Small intestine (tissue), 7 donors: ENCODE measurements at regions not wholly inside any gene's neighbourhood (a gene's known extent, or its start where the extent isn't known, plus 50 kb on each side); places are given as distances from the start of the nearest gene placed in this dataset.

ENCODE experiments used
- DNase-seq, 2 donors: peaks; one replicate each; pipeline versions ENCODE4 v3.0.0 to v3.0.0-alpha.2; 2013
- FAIRE-seq: peaks from 2 replicates; lab custom pipeline; 2012; peaks lifted over from hg19 to GRCh38; lab: Jason Lieb, UNC
- H3K27ac ChIP-seq, 3 donors: one replicate each; pipeline ENCODE4 v1.5.1; 2013; ENCODE audit warnings: low read length in 2 of 3, mild to moderate bottlenecking in 2 of 3, control low read depth in 1 of 3, inconsistent platforms in 1 of 3, low read depth in 1 of 3, moderate library complexity in 1 of 3
- H3K27me3 ChIP-seq, 3 donors: one replicate each; pipeline ENCODE4 v1.6.1; 2013; ENCODE audit warnings: low read length in 3 of 3, inconsistent platforms in 1 of 3; ENCODE audit not compliant: control insufficient read depth in 3 of 3, insufficient read depth in 3 of 3
- H3K36me3 ChIP-seq, 3 donors: one replicate each; pipeline ENCODE4 v1.6.1; 2013; ENCODE audit warnings: low read length in 3 of 3, inconsistent platforms in 1 of 3, low read depth in 1 of 3, mild to moderate bottlenecking in 1 of 3, moderate library complexity in 1 of 3; ENCODE audit not compliant: control insufficient read depth in 3 of 3, insufficient read depth in 2 of 3
- H3K4me1 ChIP-seq, 3 donors: one replicate each; pipeline ENCODE4 v1.6.1; 2013; ENCODE audit warnings: low read length in 2 of 3, inconsistent platforms in 1 of 3, low read depth in 1 of 3, mild to moderate bottlenecking in 1 of 3, moderate library complexity in 1 of 3; ENCODE audit not compliant: control insufficient read depth in 3 of 3, insufficient read depth in 2 of 3
- H3K4me3 ChIP-seq, 3 donors: one replicate each; pipeline ENCODE4 v1.5.1; 2013; ENCODE audit warnings: low read length in 3 of 3, control low read depth in 1 of 3, inconsistent platforms in 1 of 3, low read depth in 1 of 3, mild to moderate bottlenecking in 1 of 3, moderate library complexity in 1 of 3
- H3K9me3 ChIP-seq, 2 donors: one replicate each; pipeline ENCODE4 v1.6.1; 2013; ENCODE audit warnings: low read depth in 1 of 2, low read length in 1 of 2; ENCODE audit not compliant: control insufficient read depth in 2 of 2, insufficient read depth in 1 of 2
- WGBS, 3 donors: extraction: QIAGEN DNeasy Blood & Tissue Kit; methylation state at CpG; one replicate each; pipeline ENCODE4 v1.1.7; 2013; 5-methylcytosine and 5-hydroxymethylcytosine counted together
- donor health status: healthy with polysubstance abuse.
- donor health status: control.
- donor health status: control.
- donor health status: Bipolar disorder and iron deficiency.
- donor health status: healthy.

GRCh38 chr7:22962775-22963350 lies 51.1 kb downstream of the HYCC1 start:
- no peak overlapping the region for H3K27ac ChIP-seq
- no peak for FAIRE-seq
- no peaks in the 10 kb centered on the region for H3K27me3 ChIP-seq
- no peak for DNase-seq
- no peaks in the 10 kb centered on the region for H3K9me3 ChIP-seq
- H3K4me3 ChIP-seq: no peak overlapping the region
- peaks cover 0 to 3% (median 0%) of the 10 kb centered on the region in 3 donors for H3K36me3 ChIP-seq
- 83 to 99% (median 94%) methylated on average over 3 of the region's 3 CpGs for WGBS, 3 donors
- peaks cover 0 to 3% (median 0%) of the 10 kb centered on the region in 3 donors for H3K4me1 ChIP-seq

GRCh38 chr7:22958742-22959141 lies 55.2 kb downstream of the HYCC1 start:
- peaks cover 0 to 3% (median 0%) of the 10 kb centered on the region in 3 donors for H3K36me3 ChIP-seq
- peaks cover 0 to 3% (median 0%) of the 10 kb centered on the region in 3 donors for H3K4me1 ChIP-seq
- no peak overlapping the region for H3K27ac ChIP-seq
- no peaks in the 10 kb centered on the region for H3K27me3 ChIP-seq
- no peaks in the 10 kb centered on the region for H3K9me3 ChIP-seq
- no peak overlapping the region for H3K4me3 ChIP-seq
- FAIRE-seq (no peak), DNase-seq (no peak)
- 89 to 100% (median 96%) methylated on average over 1 of the region's 1 CpG for WGBS, 3 donors

GRCh38 chr7:22954251-22954650 lies 59.7 kb downstream of the HYCC1 start:
- H3K36me3 ChIP-seq: no peaks in the 10 kb centered on the region
- DNase-seq: no peak
- no peak for FAIRE-seq

GRCh38 chr7:22952306-22953015 lies 61.5 kb downstream of the HYCC1 start:
- DNase-seq: peak in 1 of 2 donors; percentile 33
- no peak for FAIRE-seq
- no peak overlapping the region for H3K27ac ChIP-seq
- peaks cover 0 to 6% (median 4%) of the 10 kb centered on the region in 3 donors for H3K4me1 ChIP-seq
- H3K27me3 ChIP-seq: no peaks in the 10 kb centered on the region
- no peaks in the 10 kb centered on the region for H3K36me3 ChIP-seq
- no peak overlapping the region for H3K4me3 ChIP-seq
- no peaks in the 10 kb centered on the region for H3K9me3 ChIP-seq
- 83 to 89% (median 89%) methylated on average over 4 of the region's 4 CpGs for WGBS, 3 donors

More at GRCh38 chr7:22954251-22954650, 59.7 kb downstream of the HYCC1 start:
- Histone ChIP-seq H3K27me3 (no peaks in the 10 kb centered on the region), H3K4me3 (no peak overlapping the region), H3K27ac (no peak overlapping the region), H3K4me1 (peaks cover 0 to 3% (median 0%) of the 10 kb centered on the region in 3 donors), H3K9me3 (no peaks in the 10 kb centered on the region)
- WGBS, 3 donors: 95 to 100% (median 98%) methylated on average over 1 of the region's 1 CpG

GRCh38 chr7:22949944-22950343 lies 64.0 kb downstream of the HYCC1 start:
- FAIRE-seq (no peak), DNase-seq (no peak)
- H3K4me3 ChIP-seq: no peak overlapping the region
- H3K27me3 ChIP-seq: no peaks in the 10 kb centered on the region
- 65 to 78% (median 70%) methylated on average over 2 of the region's 2 CpGs for WGBS, 3 donors
- H3K27ac ChIP-seq: no peak overlapping the region
- peaks cover 0 to 6% (median 4%) of the 10 kb centered on the region in 3 donors for H3K4me1 ChIP-seq
- H3K9me3 ChIP-seq: no peaks in the 10 kb centered on the region
- H3K36me3 ChIP-seq: no peaks in the 10 kb centered on the region

- 58 to 85% (median 78%) methylated on average over 3 of the region's 3 CpGs for WGBS, 3 donors
- FAIRE-seq: no peak
- DNase-seq: no peak
- H3K4me1 ChIP-seq: peaks cover 0 to 9% (median 4%) of the 10 kb centered on the region in 3 donors
- no peak overlapping the region for H3K4me3 ChIP-seq
- H3K36me3 ChIP-seq: no peaks in the 10 kb centered on the region
- H3K27me3 ChIP-seq: no peaks in the 10 kb centered on the region
- no peaks in the 10 kb centered on the region for H3K9me3 ChIP-seq
- no peak overlapping the region for H3K27ac ChIP-seq
These were observed 64.7 kb downstream of the HYCC1 start for GRCh38 chr7:22949221-22949620.

- peak in 1 of 2 donors; percentile 13 for DNase-seq
- no peak for FAIRE-seq
- WGBS, 3 donors: 16 to 46% (median 24%) methylated on average over 2 of the region's 2 CpGs
These were observed 65.2 kb downstream of the HYCC1 start for GRCh38 chr7:22948770-22949169.

GRCh38 chr7:22945584-22945983 lies 68.3 kb downstream of the HYCC1 start:
- H3K4me3 ChIP-seq: no peak overlapping the region
- FAIRE-seq (no peak), DNase-seq (peak in 1 of 2 donors; percentile 4)
- no peaks in the 10 kb centered on the region for H3K36me3 ChIP-seq
- no peaks in the 10 kb centered on the region for H3K27me3 ChIP-seq
- no peak overlapping the region for H3K27ac ChIP-seq
- H3K9me3 ChIP-seq: no peaks in the 10 kb centered on the region
- 81 to 93% (median 87%) methylated on average over 6 of the region's 6 CpGs for WGBS, 3 donors
- H3K4me1 ChIP-seq: peaks cover 0 to 11% (median 4%) of the 10 kb centered on the region in 3 donors

More at GRCh38 chr7:22948770-22949169, 65.2 kb downstream of the HYCC1 start:
- H3K36me3 ChIP-seq: no peaks in the 10 kb centered on the region
- no peak overlapping the region for H3K27ac ChIP-seq
- no peak overlapping the region for H3K4me3 ChIP-seq
- no peaks in the 10 kb centered on the region for H3K9me3 ChIP-seq
- H3K27me3 ChIP-seq: no peaks in the 10 kb centered on the region
- peaks cover 0 to 14% (median 4%) of the 10 kb centered on the region in 3 donors for H3K4me1 ChIP-seq
